ENCODE measurements at regions not wholly inside any gene's neighbourhood (a gene's known extent, or its start where the extent isn't known, plus 50 kb on each side); places are given as distances from the start of the nearest gene placed in this dataset.

GRCh38 chr11:20311444-20311843 is 52.1 kb upstream of the HTATIP2 start:
- no peak for DNase-seq

GRCh38 chr11:20310596-20311394 is 52.7 kb upstream of the HTATIP2 start:
- peak; percentile 6 for DNase-seq

GRCh38 chr11:20310137-20310536 is 53.4 kb upstream of the HTATIP2 start:
- no peak for DNase-seq

- no peak for DNase-seq
These were observed 54.1 kb upstream of the HTATIP2 start for GRCh38 chr11:20309231-20310025.

GRCh38 chr11:20308601-20309000 is 54.9 kb upstream of the HTATIP2 start:
- no peak for DNase-seq

- DNase-seq, result no peak
These were observed 60.0 kb upstream of the HTATIP2 start for GRCh38 chr11:20303391-20303965.

- DNase-seq, result no peak
These were observed 69.5 kb upstream of the HTATIP2 start for GRCh38 chr11:20293992-20294391.

- no peak for DNase-seq
These were observed 70.0 kb upstream of the HTATIP2 start for GRCh38 chr11:20293531-20293930.

- DNase-seq, result no peak
These were observed 73.8 kb upstream of the HTATIP2 start for GRCh38 chr11:20289732-20290131.

- no peak for DNase-seq
These were observed 80.0 kb upstream of the HTATIP2 start for GRCh38 chr11:20283475-20283874.

GRCh38 chr11:20278727-20279126 is 84.8 kb upstream of the HTATIP2 start:
- DNase-seq, result no peak

GRCh38 chr11:20277014-20277413 is 86.5 kb upstream of the HTATIP2 start:
- no peak for DNase-seq

GRCh38 chr11:20275987-20276965 is 87.2 kb upstream of the HTATIP2 start:
- DNase-seq, result no peak

GRCh38 chr11:20274031-20274430 is 89.5 kb upstream of the HTATIP2 start:
- DNase-seq, result no peak

GRCh38 chr11:20261526-20261925 is 101.3 kb upstream of the DBX1 start:
- DNase-seq, result no peak

- no peak for DNase-seq
These were observed 100.0 kb upstream of the DBX1 start for GRCh38 chr11:20260307-20260706.

- DNase-seq, result no peak
These were observed 99.2 kb upstream of the DBX1 start for GRCh38 chr11:20259506-20259905.

- DNase-seq, result no peak
These were observed 98.2 kb upstream of the DBX1 start for GRCh38 chr11:20258376-20258895.

- DNase-seq, result no peak
These were observed 96.7 kb upstream of the DBX1 start for GRCh38 chr11:20256925-20257324.

GRCh38 chr11:20253796-20254195 is 93.5 kb upstream of the DBX1 start:
- no peak for DNase-seq

- no peak for DNase-seq
These were observed 91.2 kb upstream of the DBX1 start for GRCh38 chr11:20251496-20251895.

GRCh38 chr11:20250644-20251247 is 90.5 kb upstream of the DBX1 start:
- no peak for DNase-seq
